GM18861 (cell line): ENCODE measurements at regions not wholly inside any gene's neighbourhood (a gene's known extent, or its start where the extent isn't known, plus 50 kb on each side); places are given as distances from the start of the nearest gene placed in this dataset.

ENCODE experiments used
- ATAC-seq: cut with Tn5 transposase; IDR thresholded peaks from one replicate; pipeline ENCODE4 v1.9.1; 2021; ENCODE audit not compliant: unreplicated experiment

- no peak for ATAC-seq
These were observed 134.5 kb downstream of the URB2 start for GRCh38 chr1:229760478-229760996.

- no peak for ATAC-seq
These were observed 136.8 kb downstream of the URB2 start for GRCh38 chr1:229762891-229763290.

- ATAC-seq = no peak
These were observed 142.2 kb downstream of the URB2 start for GRCh38 chr1:229768232-229768631.

GRCh38 chr1:229769006-229769405, 143.0 kb downstream of the URB2 start:
- no peak for ATAC-seq

- ATAC-seq = no peak
These were observed 143.8 kb downstream of the URB2 start for GRCh38 chr1:229769809-229770208.

- no peak for ATAC-seq
These were observed 152.7 kb downstream of the URB2 start for GRCh38 chr1:229778794-229779193.

GRCh38 chr1:229781453-229781852, 155.4 kb downstream of the URB2 start:
- no peak for ATAC-seq

GRCh38 chr1:229782469-229782868, 156.4 kb downstream of the URB2 start:
- no peak for ATAC-seq

- ATAC-seq = no peak
These were observed 158.8 kb downstream of the URB2 start for GRCh38 chr1:229784834-229785233.

GRCh38 chr1:229786974-229787610, 161.0 kb downstream of the URB2 start:
- ATAC-seq = no peak

GRCh38 chr1:229788004-229788403, 162.0 kb downstream of the URB2 start:
- no peak for ATAC-seq

GRCh38 chr1:229792012-229792975, 166.2 kb downstream of the URB2 start:
- ATAC-seq = no peak

- no peak for ATAC-seq
These were observed 167.4 kb downstream of the URB2 start for GRCh38 chr1:229793488-229793887.

- ATAC-seq = no peak
These were observed 172.5 kb downstream of the URB2 start for GRCh38 chr1:229798558-229798957.

GRCh38 chr1:229803626-229804217, 177.7 kb downstream of the URB2 start:
- no peak for ATAC-seq

- ATAC-seq = no peak
These were observed 182.2 kb downstream of the URB2 start for GRCh38 chr1:229808272-229808671.

- ATAC-seq = no peak
These were observed 184.1 kb downstream of the URB2 start for GRCh38 chr1:229810140-229810539.

GRCh38 chr1:229810961-229811360, 184.9 kb downstream of the URB2 start:
- no peak for ATAC-seq

- ATAC-seq = no peak
These were observed 186.1 kb downstream of the URB2 start for GRCh38 chr1:229812148-229812547.

GRCh38 chr1:229812693-229813092, 186.6 kb downstream of the URB2 start:
- no peak for ATAC-seq

- ATAC-seq = no peak
These were observed 189.0 kb downstream of the URB2 start for GRCh38 chr1:229815076-229815475.

GRCh38 chr1:229815961-229816360, 189.9 kb downstream of the URB2 start:
- no peak for ATAC-seq
